ENCODE measurements at regions not wholly inside any gene's neighbourhood (a gene's known extent, or its start where the extent isn't known, plus 50 kb on each side); places are given as distances from the start of the nearest gene placed in this dataset.
A peak's percentile ranks its signal among the peaks of the same experiment; 100 is the strongest.
"Not testable (repeated sequence)": the region's sequence is repeated elsewhere in the genome, so short reads cannot be mapped to it uniquely, and the experiment has no call there.

GRCh38 chr3:106488331-106488730, 619.5 kb upstream of the CBLB start:
- no peak for DNase-seq

GRCh38 chr3:106491796-106492195, 623.0 kb upstream of the CBLB start:
- no peak for DNase-seq

- no peak for DNase-seq
Measured at GRCh38 chr3:106508331-106508893, 639.6 kb upstream of the CBLB start.

- DNase-seq: no peak
Measured at GRCh38 chr3:106510206-106510605, 641.4 kb upstream of the CBLB start.

GRCh38 chr3:106512846-106513245, 644.0 kb upstream of the CBLB start:
- DNase-seq: no peak

GRCh38 chr3:106514431-106514830, 645.6 kb upstream of the CBLB start:
- no peak for DNase-seq

GRCh38 chr3:106518516-106518915, 649.7 kb upstream of the CBLB start:
- no peak for DNase-seq

- DNase-seq: no peak
Measured at GRCh38 chr3:106522397-106522796, 653.6 kb upstream of the CBLB start.

- no peak for DNase-seq
Measured at GRCh38 chr3:106528932-106529331, 660.1 kb upstream of the CBLB start.

GRCh38 chr3:106529738-106530137, 660.9 kb upstream of the CBLB start:
- no peak for DNase-seq

GRCh38 chr3:106530367-106530766, 661.6 kb upstream of the CBLB start:
- DNase-seq: no peak

- not testable (repeated sequence) for DNase-seq
Measured at GRCh38 chr3:106531771-106532329, 663.0 kb upstream of the CBLB start.

- DNase-seq: no peak
Measured at GRCh38 chr3:106533093-106533787, 664.4 kb upstream of the CBLB start.

GRCh38 chr3:106533788-106534160, 665.0 kb upstream of the CBLB start:
- no peak for DNase-seq

- peak; percentile 52 for DNase-seq
Measured at GRCh38 chr3:106534206-106534605, 665.4 kb upstream of the CBLB start.

GRCh38 chr3:106540743-106541142, 671.9 kb upstream of the CBLB start:
- no peak for DNase-seq

GRCh38 chr3:106542101-106542769, 673.4 kb upstream of the CBLB start:
- no peak for DNase-seq

- DNase-seq: no peak
Measured at GRCh38 chr3:106552351-106553043, 683.7 kb upstream of the CBLB start.

- DNase-seq: no peak
Measured at GRCh38 chr3:106560451-106560966, 691.7 kb upstream of the CBLB start.

GRCh38 chr3:106566277-106566676, 697.5 kb upstream of the CBLB start:
- no peak for DNase-seq

GRCh38 chr3:106570426-106570825, 701.6 kb upstream of the CBLB start:
- no peak for DNase-seq

- DNase-seq: no peak
Measured at GRCh38 chr3:106573605-106574004, 704.8 kb upstream of the CBLB start.

GRCh38 chr3:106575029-106575428, 706.2 kb upstream of the CBLB start:
- no peak for DNase-seq
